ENCODE measurements at regions not wholly inside any gene's neighbourhood (a gene's known extent, or its start where the extent isn't known, plus 50 kb on each side); places are given as distances from the start of the nearest gene placed in this dataset.

DNA sequence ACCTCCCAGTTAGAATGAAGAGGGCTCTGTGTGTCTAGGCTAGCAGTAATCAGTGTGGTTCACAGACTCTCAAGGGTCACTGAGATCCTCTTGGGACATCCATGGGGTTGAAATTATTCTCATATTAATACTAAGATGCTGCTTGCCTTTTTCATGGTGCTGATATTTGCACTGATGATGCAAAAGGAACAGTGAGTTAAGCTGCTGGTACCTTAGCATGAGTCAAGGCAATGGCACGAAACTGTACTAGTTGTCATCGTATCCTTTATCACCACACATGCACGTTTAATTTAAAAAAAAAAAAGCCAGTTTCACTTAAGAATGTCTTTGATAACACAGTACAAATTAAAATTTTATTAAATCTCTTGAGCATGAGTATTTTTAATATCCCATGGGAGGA lies 151.9 kb upstream of the TANK start:
- no peak overlapping the region for H3K27ac ChIP-seq
- no peak overlapping the region for H3K4me3 ChIP-seq
- no peak for TF ChIP-seq CTCF (IDR thresholded peaks at IDR 0.05)
- DNase-seq (ENCODE audit: low spot score), result no peak

GRCh38 chr2:161010503-161011015 lies 149.7 kb upstream of the TANK start:
- no peak for TF ChIP-seq CTCF (IDR thresholded peaks at IDR 0.05)
- Histone ChIP-seq H3K27ac (no peak overlapping the region), H3K4me3 (no peak overlapping the region)
- DNase-seq (ENCODE audit: low spot score), result no peak

DNA sequence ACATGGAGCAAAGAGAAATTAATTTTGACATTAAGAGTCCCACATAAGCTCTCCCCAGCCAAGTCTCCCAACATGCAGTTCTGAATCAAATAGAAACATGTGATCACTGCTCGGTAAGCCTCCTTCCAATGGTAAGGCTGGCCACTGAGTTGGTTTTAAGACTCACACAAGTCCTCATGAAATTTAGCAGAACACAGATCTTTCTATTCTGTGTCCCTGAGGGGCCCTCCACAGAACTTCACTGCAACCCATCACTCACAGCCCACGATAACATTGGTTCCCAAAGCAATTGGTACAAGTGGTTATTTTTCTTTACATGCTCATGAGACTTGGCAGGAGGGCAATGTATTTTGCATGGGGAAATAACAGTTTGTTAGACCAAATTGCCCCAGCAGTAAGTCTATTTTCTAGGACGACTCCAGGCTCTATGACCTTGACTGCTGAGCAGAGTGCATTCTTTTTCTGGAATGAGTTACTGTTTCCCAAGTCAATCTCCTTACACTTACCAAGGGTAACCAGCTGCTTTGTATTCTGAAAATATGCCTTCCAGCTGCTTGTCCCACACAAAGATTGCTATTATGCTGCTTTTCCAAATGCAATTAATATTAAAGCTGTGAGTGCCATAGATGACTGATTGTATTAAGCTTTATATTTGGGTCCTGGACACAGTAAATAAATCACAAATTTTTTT lies 142.3 kb upstream of the TANK start:
- TF ChIP-seq CTCF (IDR thresholded peaks at IDR 0.05), result no peak
- DNase-seq (ENCODE audit: low spot score), result no peak
- no peak overlapping the region for H3K4me3 ChIP-seq
- no peak overlapping the region for H3K27ac ChIP-seq

GRCh38 chr2:161019311-161019710 lies 140.9 kb upstream of the TANK start:
- no peak overlapping the region for H3K27ac ChIP-seq
- no peak overlapping the region for H3K4me3 ChIP-seq
- DNase-seq (ENCODE audit: low spot score), result no peak
- no peak for TF ChIP-seq CTCF (IDR thresholded peaks at IDR 0.05)

- Histone ChIP-seq H3K4me3 (no peak overlapping the region), H3K27ac (no peak overlapping the region)
- no peak for DNase-seq (ENCODE audit: low spot score)
- TF ChIP-seq CTCF (IDR thresholded peaks at IDR 0.05), result no peak
These were observed 139.8 kb upstream of the TANK start for GRCh38 chr2:161020437-161020836.

DNA sequence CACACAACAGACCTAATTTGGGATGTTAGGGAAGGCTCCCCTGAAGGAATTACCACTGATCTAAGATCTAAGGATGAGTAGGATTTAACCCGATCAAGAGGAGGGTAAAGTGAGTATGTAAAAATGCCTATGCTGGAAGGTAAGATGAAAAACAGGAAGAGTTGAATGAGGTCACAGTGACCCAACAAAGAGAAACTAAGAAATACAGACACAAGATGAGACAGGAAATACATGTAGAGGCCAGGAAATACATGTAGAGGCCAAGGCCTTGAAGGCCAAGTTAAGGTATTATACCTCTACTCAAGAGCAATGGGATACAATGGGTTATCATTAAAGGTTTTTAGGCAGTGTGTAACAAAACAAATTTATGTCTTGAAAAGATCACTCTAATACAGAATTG lies 131.6 kb upstream of the TANK start:
- DNase-seq (ENCODE audit: low spot score), result no peak
- H3K4me3 ChIP-seq, result no peak overlapping the region
- no peak overlapping the region for H3K27ac ChIP-seq
- TF ChIP-seq CTCF (IDR thresholded peaks at IDR 0.05), result no peak

- H3K4me3 ChIP-seq, result no peak overlapping the region
- no peak for DNase-seq (ENCODE audit: low spot score)
- H3K27ac ChIP-seq, result no peak overlapping the region
- no peak for TF ChIP-seq CTCF (IDR thresholded peaks at IDR 0.05)
These were observed 130.9 kb upstream of the TANK start for GRCh38 chr2:161029321-161029720.

Data from coronary artery (tissue), 2 donors.